EH (cell line): ENCODE measurements at regions not wholly inside any gene's neighbourhood (a gene's known extent, or its start where the extent isn't known, plus 50 kb on each side); places are given as distances from the start of the nearest gene placed in this dataset.
"Not testable (repeated sequence)": the region's sequence is repeated elsewhere in the genome, so short reads cannot be mapped to it uniquely, and the experiment has no call there.

ENCODE experiments used
- DNase-seq: peaks from one replicate; pipeline ENCODE4 v3.0.0-alpha.2; 2015; ENCODE audit warnings: low read depth

DNA sequence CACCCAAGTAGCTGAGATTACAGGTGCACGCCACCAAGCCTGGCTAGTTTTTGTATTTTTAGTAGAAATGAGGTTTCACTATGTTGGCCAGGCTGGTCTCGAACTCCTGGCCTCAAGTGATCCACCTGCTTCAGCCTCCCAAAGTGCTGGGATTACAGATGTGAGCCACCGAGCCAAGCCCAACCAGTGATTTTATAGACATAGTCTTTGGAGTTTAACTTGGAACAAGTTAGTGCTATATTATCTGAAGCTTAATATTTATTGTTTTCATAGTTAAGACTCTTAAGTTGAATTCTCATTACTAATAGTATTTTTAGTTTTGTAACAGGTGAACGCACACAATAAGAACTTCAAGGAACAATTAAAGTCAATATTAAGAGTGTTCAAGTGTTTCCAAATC is 122.1 kb downstream of the SPAG6 start:
- not testable (repeated sequence) for DNase-seq

- no peak for DNase-seq
Observed at GRCh38 chr10:22468570-22469320, 123.4 kb downstream of the SPAG6 start.

DNA sequence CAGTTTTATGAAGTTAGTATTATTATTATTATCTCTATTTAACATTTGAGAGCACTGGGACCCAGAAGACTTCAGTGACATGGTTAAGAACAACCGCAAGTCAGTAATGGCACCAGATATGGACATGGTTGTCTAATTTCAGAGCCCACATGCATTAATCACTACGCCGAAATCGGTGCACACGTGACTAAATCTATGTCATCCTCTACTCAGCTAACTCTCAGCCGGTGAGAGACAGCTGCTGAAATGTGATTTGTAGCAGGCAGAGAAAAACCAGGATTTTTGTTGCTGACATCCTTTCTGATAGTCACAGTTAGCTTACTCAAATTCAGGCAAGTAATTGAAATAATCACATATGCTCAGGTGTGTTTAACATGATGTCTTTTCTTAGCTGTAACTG is 127.7 kb downstream of the SPAG6 start:
- DNase-seq: no peak

GRCh38 chr10:22473459-22473858 is 128.2 kb downstream of the SPAG6 start:
- no peak for DNase-seq

DNA sequence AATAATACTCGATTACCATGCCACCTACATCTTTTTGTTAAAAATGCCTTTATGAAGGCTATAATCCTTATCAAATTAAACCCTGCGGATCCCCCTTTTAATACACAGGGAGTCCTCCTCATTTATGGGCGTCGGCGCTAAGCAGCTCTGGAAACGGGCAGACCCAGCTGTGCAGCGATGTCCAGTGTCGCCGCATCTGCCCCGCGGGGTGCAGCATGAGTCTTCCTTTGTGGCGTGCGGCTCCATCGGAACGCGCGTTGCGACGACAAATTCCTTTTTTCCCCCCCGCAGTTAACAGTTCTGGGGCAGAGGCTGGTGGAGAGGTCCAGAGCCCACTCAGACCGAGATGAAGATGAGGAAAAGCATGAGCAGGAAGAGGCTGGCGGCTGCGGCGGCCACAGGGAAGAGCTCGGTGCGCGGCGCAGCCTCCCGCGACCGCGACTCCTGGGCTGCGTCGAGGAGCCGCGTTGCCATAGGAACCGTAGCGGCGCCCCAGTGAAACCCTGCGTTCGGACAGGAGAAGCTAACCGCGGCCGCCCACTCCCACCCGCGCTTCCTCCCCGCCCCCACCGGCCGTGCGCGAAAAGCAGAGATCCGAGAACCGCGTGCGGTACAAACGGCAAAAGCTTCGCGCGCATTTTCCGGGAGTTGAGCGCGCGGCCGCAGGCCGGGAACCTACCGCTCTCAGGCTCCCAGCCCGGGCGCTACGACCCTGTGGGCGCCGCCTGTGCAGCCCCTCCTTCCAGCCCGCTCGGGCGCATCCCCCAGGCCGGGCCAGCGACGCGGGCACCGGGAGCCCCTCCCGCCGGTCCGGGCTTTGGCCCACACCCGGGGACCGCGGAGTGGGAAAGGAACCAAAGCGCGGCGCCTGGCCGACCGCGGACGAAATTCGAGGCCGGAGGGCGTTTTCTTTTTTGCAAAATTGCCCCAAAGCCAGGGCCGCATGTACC is 130.6 kb downstream of the SPAG6 start:
- DNase-seq: peak; percentile 4

DNA sequence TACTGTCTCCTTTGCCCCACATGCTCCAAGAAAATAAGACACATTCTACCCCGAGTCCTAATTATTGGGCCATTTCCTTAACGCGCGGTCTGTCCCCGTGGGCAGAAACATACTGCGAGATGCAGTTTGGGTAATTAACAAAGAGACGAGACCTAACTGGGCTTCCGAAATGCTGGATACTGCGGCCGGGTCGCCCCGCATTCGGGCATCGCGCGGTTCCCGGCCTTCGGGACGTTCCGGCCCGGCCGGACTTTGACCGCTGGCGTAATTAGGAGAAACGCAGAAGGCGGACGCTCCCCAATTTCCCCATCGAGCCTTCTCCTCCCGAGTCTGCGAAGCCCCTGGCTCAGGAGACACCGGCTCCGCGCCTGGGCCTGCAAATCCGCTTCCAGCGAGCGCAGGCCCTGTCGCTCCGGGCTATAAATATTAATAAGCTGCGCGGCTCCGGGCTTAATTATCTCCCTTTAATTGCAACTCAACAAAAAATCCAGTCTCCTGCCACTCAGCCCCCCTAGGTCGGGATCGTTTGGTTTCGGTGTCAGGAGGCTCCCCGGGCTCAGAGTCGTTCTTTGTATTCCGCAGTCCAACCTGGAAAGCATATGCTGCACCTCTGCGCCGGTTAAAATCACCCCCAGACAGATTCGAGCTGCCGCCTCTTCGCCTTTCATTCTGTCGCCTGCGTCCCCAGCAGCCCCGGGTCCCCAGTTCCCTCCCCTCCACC is 131.5 kb downstream of the SPAG6 start:
- DNase-seq: no peak

DNA sequence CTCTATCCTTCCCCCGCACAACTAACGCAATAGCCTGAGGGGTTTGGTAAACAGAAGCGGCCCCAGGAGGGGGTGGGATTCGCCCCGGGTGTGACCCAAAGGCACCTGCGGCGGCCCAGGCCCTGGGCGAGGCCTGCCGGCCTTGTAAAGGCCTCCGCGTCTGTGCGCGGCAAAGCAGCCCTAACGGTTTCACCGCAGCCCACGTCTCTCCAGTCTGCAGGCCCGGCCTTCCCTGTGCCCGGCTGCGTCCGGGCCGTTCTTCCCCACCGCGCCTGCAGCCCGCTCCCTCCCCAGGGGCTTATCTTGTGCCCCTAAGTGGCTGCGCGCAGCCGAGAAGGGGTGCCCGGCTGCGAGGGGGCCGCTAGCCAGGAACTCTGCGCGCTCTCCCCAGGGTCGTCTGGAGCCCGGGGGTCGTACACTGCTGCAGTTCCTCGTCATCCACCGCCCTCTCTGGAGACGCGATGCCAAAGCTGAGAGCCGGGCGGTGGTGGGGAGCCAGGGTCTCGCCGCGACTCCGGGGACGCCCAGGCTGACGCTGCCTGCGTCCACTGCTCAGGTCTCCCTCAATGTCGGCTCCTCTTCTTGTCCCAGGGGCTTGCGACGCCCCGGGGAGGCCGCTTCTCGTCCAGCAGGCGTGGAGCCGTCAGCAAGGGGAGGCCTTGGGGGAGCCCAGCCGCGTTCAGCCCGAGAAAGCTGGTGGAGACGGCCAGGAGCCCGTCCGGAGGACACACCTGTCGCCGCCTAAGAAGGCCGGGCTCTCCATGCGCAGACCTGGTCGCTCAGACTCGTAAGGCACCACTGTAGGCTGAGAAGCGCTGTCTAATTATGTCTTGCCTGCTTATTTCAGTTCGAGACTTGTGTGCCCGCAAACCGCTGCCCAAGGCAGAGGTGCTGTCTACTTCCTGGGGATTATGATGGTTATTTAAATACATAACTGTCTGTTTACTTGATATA is 132.3 kb downstream of the SPAG6 start:
- DNase-seq: no peak

DNA sequence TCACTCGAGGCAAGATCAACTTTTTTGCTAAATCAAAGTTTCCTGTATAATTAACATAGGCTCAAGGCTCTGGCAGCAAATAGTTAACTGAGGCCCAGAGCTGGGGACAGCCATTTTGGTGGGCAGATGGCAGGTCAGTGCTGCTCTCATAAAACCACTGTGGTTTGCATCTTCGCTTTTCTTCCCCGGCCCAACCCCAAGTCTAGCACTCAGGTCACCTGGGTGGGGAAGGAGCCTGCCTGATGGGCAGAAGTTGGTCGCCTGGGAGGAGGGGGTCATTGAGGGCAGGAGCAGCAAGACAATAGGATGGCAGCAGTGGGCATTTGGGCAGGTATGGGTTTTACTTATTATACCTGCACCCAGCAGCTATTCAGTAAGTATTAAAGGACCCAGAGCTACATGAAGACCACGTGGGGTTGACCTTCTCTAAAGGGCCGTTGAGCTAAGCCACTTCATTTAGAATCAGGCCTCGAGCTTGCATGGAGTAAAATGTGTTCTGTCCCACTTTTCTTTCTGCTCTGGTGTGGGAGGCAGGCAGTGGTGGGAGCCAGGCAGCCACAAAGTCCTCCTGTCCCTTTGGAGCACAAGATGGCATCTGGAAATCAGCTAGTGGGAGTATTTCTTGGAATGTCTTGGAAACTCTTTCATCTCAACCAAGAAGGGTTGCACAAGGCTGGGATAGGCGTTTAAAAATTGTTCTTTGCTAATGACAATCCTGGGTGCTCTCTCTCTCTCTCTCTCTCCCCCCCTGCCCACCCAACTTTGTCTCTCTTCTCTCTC is 133.4 kb downstream of the SPAG6 start:
- no peak for DNase-seq

DNA sequence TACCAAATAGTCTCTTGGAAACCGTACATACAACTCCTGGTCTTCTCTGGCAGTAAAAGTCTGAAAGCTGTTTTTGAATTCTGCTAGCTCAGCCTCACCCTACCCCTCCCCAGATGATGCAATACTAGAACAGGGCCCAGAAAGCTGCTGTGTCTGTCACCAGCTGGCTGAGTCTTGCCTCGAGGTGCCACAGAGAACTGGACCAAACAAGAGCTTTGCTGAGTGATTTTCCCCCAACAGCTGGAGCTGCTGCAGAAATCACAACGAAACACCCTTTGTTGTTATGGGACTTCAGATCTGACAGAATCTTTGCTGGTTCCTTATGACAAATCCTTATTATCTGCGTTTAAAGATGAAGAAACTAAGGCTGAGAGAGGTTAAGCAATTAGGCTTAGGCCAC is 134.1 kb downstream of the SPAG6 start:
- DNase-seq: peak; percentile 5

DNA sequence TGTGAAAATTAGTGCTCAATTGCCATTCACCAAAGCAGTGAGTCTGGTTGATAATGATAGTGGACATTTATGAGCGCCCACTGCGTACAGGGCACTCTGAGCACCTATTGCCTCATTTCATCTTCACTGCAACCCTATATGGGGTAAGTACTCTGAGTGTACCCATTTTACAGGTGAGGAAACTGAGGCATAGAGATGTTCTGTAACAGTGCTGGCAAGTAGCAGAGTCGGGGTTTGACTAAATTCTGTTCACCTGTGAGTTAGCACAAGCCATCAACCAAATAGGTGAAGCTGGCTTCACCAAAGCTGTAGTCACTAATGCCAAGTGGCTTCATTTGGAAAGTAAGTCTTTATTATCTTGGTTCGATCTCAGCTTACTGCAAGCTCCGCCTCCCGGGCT is 135.8 kb downstream of the SPAG6 start:
- no peak for DNase-seq

DNA sequence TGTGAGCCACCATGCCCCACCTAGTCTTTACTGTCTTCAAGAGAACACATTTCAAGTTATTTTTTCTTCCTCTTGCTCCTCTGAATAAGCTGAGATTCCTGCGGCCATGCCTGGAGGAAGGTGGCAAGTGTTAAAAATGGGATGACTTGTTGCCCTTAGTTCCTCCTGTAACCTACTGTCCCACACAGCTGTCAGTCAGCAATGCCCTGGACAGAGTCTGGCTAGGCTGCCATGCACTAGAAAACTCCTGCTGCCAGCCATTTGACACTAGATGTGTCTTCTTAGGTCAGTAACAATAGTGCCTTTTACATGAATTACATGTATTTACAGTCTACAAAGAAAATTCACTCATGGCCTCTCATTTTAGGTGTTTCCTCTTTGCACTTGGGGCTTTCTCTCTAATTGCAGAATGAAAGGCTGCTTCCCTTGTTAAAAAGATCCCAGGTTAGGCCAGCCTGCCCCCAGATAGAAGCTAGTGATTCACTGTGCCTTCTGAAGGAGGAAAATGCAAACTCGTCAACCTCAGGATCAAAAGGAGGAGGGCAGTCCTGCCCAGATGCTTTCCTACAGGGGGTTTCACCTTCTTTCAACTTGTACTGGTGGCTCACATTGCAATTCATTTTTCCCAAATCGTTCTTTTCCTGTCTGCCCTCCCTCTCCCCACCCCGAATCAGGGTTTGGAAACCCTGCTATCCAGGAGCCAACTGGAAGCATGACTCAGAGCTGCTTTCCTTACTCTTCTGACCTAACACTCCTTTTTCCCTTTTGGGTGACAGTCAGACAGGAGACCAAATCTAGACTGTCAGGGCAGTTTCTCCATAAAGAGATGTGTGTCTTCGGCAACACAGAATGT is 136.6 kb downstream of the SPAG6 start:
- DNase-seq: peak; percentile 3

DNA sequence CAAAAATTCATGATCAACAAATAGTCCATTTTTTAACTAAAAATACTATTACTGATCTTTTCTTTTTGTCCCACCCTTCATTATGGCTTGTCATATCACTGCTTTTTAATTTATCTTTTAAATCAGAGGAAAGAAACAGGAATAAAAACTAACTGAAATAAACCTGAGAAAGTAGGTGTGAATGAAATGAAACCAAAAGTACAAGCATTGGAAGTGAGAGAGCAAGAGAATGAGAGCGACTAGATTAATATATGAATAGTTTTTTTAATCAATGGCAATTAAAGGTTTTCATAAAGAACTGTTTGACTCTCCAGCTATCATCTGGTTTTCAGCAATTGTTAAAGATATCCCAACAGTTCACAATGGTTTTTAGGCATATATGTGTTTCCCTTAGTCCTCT is 137.8 kb downstream of the SPAG6 start:
- DNase-seq: no peak
